Activated T-cell treated with anti-CD3 and anti-CD28 coated beads, Interleukin-2, amount 50 U/mL, for 4 hours (primary cell): ENCODE measurements at regions not wholly inside any gene's neighbourhood (a gene's known extent, or its start where the extent isn't known, plus 50 kb on each side); places are given as distances from the start of the nearest gene placed in this dataset.

ENCODE experiments used
- ATAC-seq, 2 donors: fragments of 200-7000 bp; cut with Tn5 transposase; one replicate each; pipeline ENCODE4 v1.10.0; 2021
- DNase-seq: peaks from one replicate; pipeline ENCODE4 v3.0.0-alpha.2; 2020
- H3K27me3 Mint-ChIP-seq: one replicate; pipeline ENCODE4 v1.8.0; 2021; ENCODE audit warnings: low read depth, mixed read lengths
- H3K36me3 Mint-ChIP-seq: one replicate; pipeline ENCODE4 v1.8.0; 2022; ENCODE audit warnings: mixed read lengths; ENCODE audit not compliant: insufficient read depth
- H3K4me1 Mint-ChIP-seq: one replicate; pipeline ENCODE4 v1.8.0; 2021; ENCODE audit warnings: low read depth, mixed read lengths
- H3K4me3 Mint-ChIP-seq: one replicate; pipeline ENCODE4 v1.8.0; 2021; ENCODE audit warnings: mild to moderate bottlenecking, moderate library complexity, mixed read lengths
- H3K9me3 Mint-ChIP-seq: one replicate; pipeline ENCODE4 v1.8.0; 2021; ENCODE audit warnings: mixed read lengths

GRCh38 chrY:7458301-7459078 lies 546.9 kb upstream of the AMELY start:
- no peak for ATAC-seq
- no peak for DNase-seq
- no peak overlapping the region for H3K4me3 Mint-ChIP-seq
- H3K36me3 Mint-ChIP-seq = peaks cover 2% of the 10 kb centered on the region
- H3K9me3 Mint-ChIP-seq = peaks cover 14% of the 10 kb centered on the region
- peaks cover 6% of the 10 kb centered on the region for H3K27me3 Mint-ChIP-seq
- H3K4me1 Mint-ChIP-seq = no peaks in the 10 kb centered on the region

GRCh38 chrY:7457286-7458015 lies 545.9 kb upstream of the AMELY start:
- H3K27me3 Mint-ChIP-seq = peaks cover 12% of the 10 kb centered on the region
- ATAC-seq = no peak
- H3K4me1 Mint-ChIP-seq = no peaks in the 10 kb centered on the region
- peaks cover 14% of the 10 kb centered on the region for H3K9me3 Mint-ChIP-seq
- peaks cover 2% of the 10 kb centered on the region for H3K36me3 Mint-ChIP-seq
- DNase-seq = no peak
- H3K4me3 Mint-ChIP-seq = no peak overlapping the region

GRCh38 chrY:7455626-7456025 lies 544.1 kb upstream of the AMELY start:
- peaks cover 18% of the 10 kb centered on the region for H3K27me3 Mint-ChIP-seq
- ATAC-seq = no peak
- H3K9me3 Mint-ChIP-seq = peaks cover 7% of the 10 kb centered on the region
- H3K36me3 Mint-ChIP-seq = peaks cover 2% of the 10 kb centered on the region
- no peak overlapping the region for H3K4me3 Mint-ChIP-seq
- no peak for DNase-seq
- no peaks in the 10 kb centered on the region for H3K4me1 Mint-ChIP-seq

DNA sequence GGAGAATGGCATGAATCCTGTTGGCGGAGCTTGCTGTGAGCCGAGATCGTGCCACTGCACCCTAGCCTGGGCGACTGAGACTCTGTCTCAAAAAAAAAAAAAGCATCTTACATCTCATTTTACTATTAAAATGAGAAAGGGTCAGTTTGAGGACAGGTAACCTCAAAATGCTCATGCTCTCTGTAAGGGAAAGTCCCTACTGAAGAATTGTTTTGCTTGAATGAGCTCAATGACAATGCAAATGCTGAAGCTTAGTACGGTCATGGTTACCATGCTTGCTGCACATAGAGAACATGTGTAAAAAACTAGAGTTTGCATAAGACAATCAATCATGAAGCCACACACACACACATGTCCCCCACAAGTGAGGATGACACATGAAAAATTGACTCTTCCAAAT lies 541.8 kb upstream of the AMELY start:
- Mint-ChIP-seq H3K9me3 (no peaks in the 10 kb centered on the region), H3K36me3 (no peaks in the 10 kb centered on the region), H3K4me3 (no peak overlapping the region), H3K27me3 (peaks cover 18% of the 10 kb centered on the region), H3K4me1 (no peaks in the 10 kb centered on the region)
- DNase-seq (no peak), ATAC-seq (no peak)

- Mint-ChIP-seq H3K9me3 (no peaks in the 10 kb centered on the region), H3K4me1 (no peaks in the 10 kb centered on the region), H3K36me3 (no peaks in the 10 kb centered on the region), H3K4me3 (no peak overlapping the region), H3K27me3 (peaks cover 22% of the 10 kb centered on the region)
- ATAC-seq (no peak), DNase-seq (no peak)
Observed at GRCh38 chrY:7452246-7452645, 540.7 kb upstream of the AMELY start.

DNA sequence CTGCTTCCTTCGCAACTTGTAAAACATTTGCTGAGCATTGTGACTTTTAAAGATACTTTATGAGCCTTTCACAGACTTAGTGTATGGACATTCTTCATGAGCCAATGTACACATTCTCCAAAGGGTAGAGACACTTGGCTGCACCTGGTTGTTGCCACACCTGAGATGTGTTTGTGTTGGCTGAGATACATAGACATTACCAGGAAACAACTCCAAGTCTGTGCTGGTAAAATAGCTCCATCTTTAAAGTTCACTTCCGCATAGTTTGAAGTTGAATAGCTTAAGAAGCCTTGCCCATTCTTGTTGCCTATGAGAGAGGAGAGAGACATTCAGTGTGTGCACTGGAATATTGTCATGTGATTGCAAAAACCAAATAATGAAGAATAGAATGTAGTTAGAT lies 538.3 kb upstream of the AMELY start:
- H3K36me3 Mint-ChIP-seq = no peaks in the 10 kb centered on the region
- no peak for ATAC-seq
- no peaks in the 10 kb centered on the region for H3K4me1 Mint-ChIP-seq
- H3K4me3 Mint-ChIP-seq = no peak overlapping the region
- no peak for DNase-seq
- H3K27me3 Mint-ChIP-seq = peaks cover 23% of the 10 kb centered on the region
- no peaks in the 10 kb centered on the region for H3K9me3 Mint-ChIP-seq

DNA sequence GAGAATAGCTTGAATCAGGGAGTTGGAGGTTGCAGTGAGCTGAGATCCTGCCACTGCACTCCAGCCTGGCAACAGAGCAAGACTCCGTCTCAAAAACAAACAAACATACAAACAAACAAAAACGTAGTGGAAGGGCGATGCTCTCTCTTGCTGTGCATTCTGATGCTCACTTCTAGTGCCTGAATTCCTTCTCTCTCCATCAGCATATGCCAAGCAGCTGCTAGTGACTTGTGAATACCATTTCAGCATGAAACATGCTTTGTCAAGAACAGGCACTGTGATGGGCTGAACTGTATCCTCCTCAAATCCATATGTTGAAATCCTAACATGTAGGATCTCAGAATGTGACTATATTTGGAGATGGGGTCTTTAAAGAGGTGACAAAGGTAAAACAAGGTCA lies 537.1 kb upstream of the AMELY start:
- ATAC-seq (no peak), DNase-seq (no peak)
- Mint-ChIP-seq H3K4me1 (no peaks in the 10 kb centered on the region), H3K9me3 (no peaks in the 10 kb centered on the region), H3K36me3 (no peaks in the 10 kb centered on the region), H3K4me3 (no peak overlapping the region), H3K27me3 (peaks cover 21% of the 10 kb centered on the region)

DNA sequence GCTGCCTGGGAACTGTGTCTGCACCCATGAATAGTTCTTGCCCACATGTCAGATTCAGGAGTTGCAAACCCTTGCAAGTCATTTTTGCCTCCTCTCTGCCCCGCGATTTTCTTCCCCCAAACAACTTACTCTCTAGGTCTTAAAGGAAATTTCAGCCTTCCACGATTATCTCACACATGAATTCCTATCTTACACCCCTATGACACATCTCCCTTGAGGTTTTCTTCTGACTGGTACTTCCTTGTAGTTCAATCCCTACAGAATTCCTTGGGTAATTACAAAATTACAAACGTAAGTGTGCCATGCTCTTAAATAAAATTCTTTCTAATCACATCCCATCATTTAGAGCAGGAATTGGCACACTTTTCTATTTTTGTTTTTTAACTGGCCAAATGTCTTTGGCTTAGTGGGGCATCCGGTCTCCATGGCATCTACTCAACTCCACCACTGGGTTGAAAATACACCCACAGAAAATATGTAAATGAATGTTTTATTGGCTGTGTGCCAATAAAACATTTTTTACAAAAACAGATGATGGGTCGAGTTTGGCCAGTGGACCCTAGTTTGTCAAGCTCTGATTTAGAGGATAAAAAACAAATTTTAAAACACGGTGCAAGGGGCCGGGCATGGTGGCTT lies 536.4 kb upstream of the AMELY start:
- no peak for ATAC-seq
- Mint-ChIP-seq H3K36me3 (no peaks in the 10 kb centered on the region), H3K4me3 (no peak overlapping the region), H3K9me3 (no peaks in the 10 kb centered on the region), H3K27me3 (peaks cover 21% of the 10 kb centered on the region), H3K4me1 (no peaks in the 10 kb centered on the region)
- DNase-seq = no peak

DNA sequence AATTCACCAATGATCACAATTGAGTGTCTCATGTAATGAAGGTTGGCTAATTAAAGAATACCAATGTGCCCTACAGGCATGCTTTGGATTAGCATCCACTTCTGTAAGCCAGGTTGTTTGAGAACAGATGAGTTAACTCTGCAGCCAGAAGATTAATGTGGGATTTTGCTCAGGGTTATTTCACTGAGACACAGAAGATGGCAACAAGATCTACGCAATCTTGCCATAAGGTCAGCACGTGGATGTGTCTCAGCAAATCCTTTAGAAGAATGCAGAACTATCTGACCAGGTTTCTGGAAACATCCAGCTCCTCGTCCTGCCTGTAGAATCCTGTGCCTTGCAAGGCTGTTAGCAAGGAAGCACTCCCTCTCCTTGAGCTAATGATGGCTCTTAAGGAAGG lies 532.6 kb upstream of the AMELY start:
- H3K9me3 Mint-ChIP-seq = no peaks in the 10 kb centered on the region
- H3K36me3 Mint-ChIP-seq = no peaks in the 10 kb centered on the region
- no peak for ATAC-seq
- H3K4me3 Mint-ChIP-seq = no peak overlapping the region
- H3K27me3 Mint-ChIP-seq = peaks cover 5% of the 10 kb centered on the region
- H3K4me1 Mint-ChIP-seq = no peaks in the 10 kb centered on the region
- no peak for DNase-seq

DNA sequence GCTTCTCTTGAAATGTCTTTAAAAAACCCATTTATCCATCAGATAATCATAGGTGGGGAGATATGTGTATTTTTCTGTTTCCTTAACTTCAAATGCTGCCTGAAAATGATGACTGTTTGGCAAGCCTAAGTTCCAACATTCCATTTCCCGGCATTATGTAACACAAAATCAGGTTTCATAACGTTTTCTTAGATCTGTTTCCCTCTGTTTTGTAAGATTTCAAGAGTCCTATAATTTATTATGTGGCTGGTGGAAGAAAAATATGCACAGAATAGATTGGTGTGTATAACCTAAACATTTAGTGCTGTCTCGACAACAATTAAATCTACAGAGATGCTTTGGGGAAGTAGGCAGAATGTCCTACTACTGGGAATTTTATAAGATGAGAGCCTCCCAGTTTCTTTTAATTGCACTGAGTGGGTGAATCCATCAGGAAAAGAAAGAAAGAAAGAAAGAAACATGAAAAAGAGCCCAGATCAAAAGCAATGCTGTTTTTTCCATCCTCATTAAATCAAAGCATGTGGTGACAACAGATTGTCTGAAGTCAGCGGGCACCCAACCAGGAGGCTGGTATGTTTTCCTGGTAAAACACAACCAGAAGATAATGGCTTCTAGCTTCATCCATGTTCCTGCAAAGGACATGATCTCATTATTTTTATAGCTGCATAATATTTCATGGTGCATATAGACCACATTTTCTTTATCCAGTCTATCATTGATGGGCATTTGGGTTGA lies 529.4 kb upstream of the AMELY start:
- no peaks in the 10 kb centered on the region for H3K27me3 Mint-ChIP-seq
- no peaks in the 10 kb centered on the region for H3K36me3 Mint-ChIP-seq
- DNase-seq (no peak), ATAC-seq (no peak)
- no peaks in the 10 kb centered on the region for H3K4me1 Mint-ChIP-seq
- no peak overlapping the region for H3K4me3 Mint-ChIP-seq
- no peaks in the 10 kb centered on the region for H3K9me3 Mint-ChIP-seq

GRCh38 chrY:7437086-7437485 lies 525.5 kb upstream of the AMELY start:
- Mint-ChIP-seq H3K4me1 (no peaks in the 10 kb centered on the region), H3K36me3 (no peaks in the 10 kb centered on the region), H3K4me3 (no peak overlapping the region), H3K27me3 (no peaks in the 10 kb centered on the region), H3K9me3 (peaks cover 6% of the 10 kb centered on the region)
- DNase-seq (no peak), ATAC-seq (no peak)

- no peak overlapping the region for H3K4me3 Mint-ChIP-seq
- ATAC-seq = no peak
- peaks cover 2% of the 10 kb centered on the region for H3K27me3 Mint-ChIP-seq
- peaks cover 7% of the 10 kb centered on the region for H3K9me3 Mint-ChIP-seq
- H3K4me1 Mint-ChIP-seq = no peaks in the 10 kb centered on the region
- DNase-seq = no peak
- H3K36me3 Mint-ChIP-seq = no peaks in the 10 kb centered on the region
Observed at GRCh38 chrY:7433817-7434809, 522.6 kb upstream of the AMELY start.

DNA sequence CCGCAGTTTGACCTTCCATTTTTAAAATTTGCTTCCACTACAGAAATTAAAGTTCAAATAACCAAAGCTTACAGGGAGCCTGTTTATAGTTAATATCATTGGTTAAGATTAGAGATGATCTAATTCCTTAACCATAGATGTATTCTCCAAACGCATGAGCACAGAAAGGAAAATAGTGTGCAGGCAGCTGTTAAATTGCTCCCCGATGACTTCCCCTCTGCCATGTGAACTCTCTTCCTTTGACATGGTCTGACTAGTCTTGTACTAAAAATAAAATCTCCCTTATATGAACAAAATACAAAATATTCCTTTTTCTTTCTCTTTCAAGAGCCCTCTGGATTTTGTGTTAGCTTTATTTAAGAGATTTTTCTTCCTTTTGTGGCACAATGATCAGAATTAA lies 507.6 kb upstream of the AMELY start:
- no peak for ATAC-seq
- Mint-ChIP-seq H3K4me1 (no peaks in the 10 kb centered on the region), H3K36me3 (no peaks in the 10 kb centered on the region), H3K4me3 (no peak overlapping the region), H3K9me3 (no peaks in the 10 kb centered on the region), H3K27me3 (no peaks in the 10 kb centered on the region)
- DNase-seq = no peak
